ENCODE measurements at regions not wholly inside any gene's neighbourhood (a gene's known extent, or its start where the extent isn't known, plus 50 kb on each side); places are given as distances from the start of the nearest gene placed in this dataset.

- POLR2A ChIA-PET, result no interaction called here
- Histone ChIP-seq H3K4me3 (ENCODE audit: low read depth, low read length) (no peak overlapping the region), H3K4me1 (no peaks in the 10 kb centered on the region), H3K9me3 (no peaks in the 10 kb centered on the region), H3K27me3 (replicated peaks; ENCODE audit: control insufficient read depth, insufficient read depth, low read length) (no peaks in the 10 kb centered on the region), H3K36me3 (ENCODE audit: control insufficient read depth, insufficient read depth, low read length) (no peaks in the 10 kb centered on the region)
- BruUV-seq (replicated peaks), result no TSS peak
- CTCF ChIA-PET, result no interaction called here
- no peak for DNase-seq
- no peak overlapping the region for H3K4me3 Mint-ChIP-seq (ENCODE audit: unreplicated experiment)
- H3K9me3 Mint-ChIP-seq (ENCODE audit: unreplicated experiment), result no peaks in the 10 kb centered on the region
- intact Hi-C loops (cut with micrococcal nuclease; ENCODE audit: unreplicated experiment), result no loop called here
- no peak for TF ChIP-seq CTCF (IDR thresholded peaks at IDR 0.05; ENCODE audit: insufficient read depth in 1 of 2, low read depth in 1 of 2, low read length in 1 of 2, severe bottlenecking in 1 of 2, unreplicated experiment in 1 of 2)
- no peak overlapping the region for H3K27ac Mint-ChIP-seq (ENCODE audit: unreplicated experiment)
- no peaks in the 10 kb centered on the region for H3K4me1 Mint-ChIP-seq (ENCODE audit: low read depth, unreplicated experiment)
- H3K36me3 Mint-ChIP-seq (ENCODE audit: insufficient read depth, unreplicated experiment), result no peaks in the 10 kb centered on the region
- no peaks in the 10 kb centered on the region for H3K27me3 Mint-ChIP-seq (ENCODE audit: insufficient read depth, unreplicated experiment)
Observed at GRCh38 chr2:185894223-185894622, 155.6 kb downstream of the FSIP2 start.

- no TSS peak for BruUV-seq (replicated peaks)
- no peak overlapping the region for H3K4me3 ChIP-seq (ENCODE audit: low read depth, low read length)
- H3K27me3 Mint-ChIP-seq (ENCODE audit: insufficient read depth, unreplicated experiment), result no peaks in the 10 kb centered on the region
Observed at GRCh38 chr2:185895828-185896693, 157.5 kb downstream of the FSIP2 start.

GRCh38 chr2:185899366-185899765, 160.8 kb downstream of the FSIP2 start:
- Mint-ChIP-seq H3K27me3 (ENCODE audit: insufficient read depth, unreplicated experiment) (no peaks in the 10 kb centered on the region), H3K4me1 (ENCODE audit: low read depth, unreplicated experiment) (no peaks in the 10 kb centered on the region), H3K27ac (ENCODE audit: unreplicated experiment) (no peak overlapping the region), H3K9me3 (ENCODE audit: unreplicated experiment) (no peaks in the 10 kb centered on the region), H3K4me3 (ENCODE audit: unreplicated experiment) (no peak overlapping the region), H3K36me3 (ENCODE audit: insufficient read depth, unreplicated experiment) (no peaks in the 10 kb centered on the region)
- no peak for DNase-seq
- ChIA-PET POLR2A (no interaction called here), CTCF (no interaction called here)
- no peak for TF ChIP-seq CTCF (IDR thresholded peaks at IDR 0.05; ENCODE audit: insufficient read depth in 1 of 2, low read depth in 1 of 2, low read length in 1 of 2, severe bottlenecking in 1 of 2, unreplicated experiment in 1 of 2)
- no peaks in the 10 kb centered on the region for H3K9me3 ChIP-seq
- H3K4me1 ChIP-seq, result no peaks in the 10 kb centered on the region
- no TSS peak for BruUV-seq (replicated peaks)
- no peak overlapping the region for H3K4me3 ChIP-seq (ENCODE audit: low read depth, low read length)
- no peaks in the 10 kb centered on the region for H3K27me3 ChIP-seq (replicated peaks; ENCODE audit: control insufficient read depth, insufficient read depth, low read length)
- intact Hi-C loops (cut with micrococcal nuclease; ENCODE audit: unreplicated experiment), result no loop called here
- no peaks in the 10 kb centered on the region for H3K36me3 ChIP-seq (ENCODE audit: control insufficient read depth, insufficient read depth, low read length)

More at GRCh38 chr2:185895828-185896693, 157.5 kb downstream of the FSIP2 start:
- H3K4me1 Mint-ChIP-seq (ENCODE audit: low read depth, unreplicated experiment), result no peaks in the 10 kb centered on the region
- H3K4me3 Mint-ChIP-seq (ENCODE audit: unreplicated experiment), result no peak overlapping the region
- Histone ChIP-seq H3K9me3 (no peaks in the 10 kb centered on the region), H3K36me3 (ENCODE audit: control insufficient read depth, insufficient read depth, low read length) (no peaks in the 10 kb centered on the region), H3K4me1 (no peaks in the 10 kb centered on the region), H3K27me3 (replicated peaks; ENCODE audit: control insufficient read depth, insufficient read depth, low read length) (no peaks in the 10 kb centered on the region)
- H3K9me3 Mint-ChIP-seq (ENCODE audit: unreplicated experiment), result no peaks in the 10 kb centered on the region
- no peak for TF ChIP-seq CTCF (IDR thresholded peaks at IDR 0.05; ENCODE audit: insufficient read depth in 1 of 2, low read depth in 1 of 2, low read length in 1 of 2, severe bottlenecking in 1 of 2, unreplicated experiment in 1 of 2)
- H3K36me3 Mint-ChIP-seq (ENCODE audit: insufficient read depth, unreplicated experiment), result no peaks in the 10 kb centered on the region
- DNase-seq, result no peak
- ChIA-PET CTCF (no interaction called here), POLR2A (no interaction called here)
- H3K27ac Mint-ChIP-seq (ENCODE audit: unreplicated experiment), result no peak overlapping the region
- intact Hi-C loops (cut with micrococcal nuclease; ENCODE audit: unreplicated experiment), result no loop called here
